GM21528 (cell line): ENCODE measurements at regions not wholly inside any gene's neighbourhood (a gene's known extent, or its start where the extent isn't known, plus 50 kb on each side); places are given as distances from the start of the nearest gene placed in this dataset.

Source experiments
- ATAC-seq: cut with Tn5 transposase; IDR thresholded peaks from one replicate; pipeline ENCODE4 v1.9.1; 2021; ENCODE audit warnings: mild to moderate bottlenecking, moderate library complexity; ENCODE audit not compliant: unreplicated experiment, low FRiP score

GRCh38 chr9:26205261-26205660 is 527.0 kb upstream of the TUSC1 start:
- no peak for ATAC-seq

GRCh38 chr9:26193237-26193636 is 515.0 kb upstream of the TUSC1 start:
- no peak for ATAC-seq

- no peak for ATAC-seq
Observed at GRCh38 chr9:26191711-26192110, 513.5 kb upstream of the TUSC1 start.

- no peak for ATAC-seq
Observed at GRCh38 chr9:26181836-26182235, 503.6 kb upstream of the TUSC1 start.

GRCh38 chr9:26176628-26177027 is 498.4 kb upstream of the TUSC1 start:
- ATAC-seq = no peak

- no peak for ATAC-seq
Observed at GRCh38 chr9:26175264-26175663, 497.0 kb upstream of the TUSC1 start.

GRCh38 chr9:26172301-26172700 is 494.1 kb upstream of the TUSC1 start:
- ATAC-seq = no peak

GRCh38 chr9:26171691-26172090 is 493.4 kb upstream of the TUSC1 start:
- no peak for ATAC-seq

GRCh38 chr9:26170190-26170589 is 491.9 kb upstream of the TUSC1 start:
- no peak for ATAC-seq

- no peak for ATAC-seq
Observed at GRCh38 chr9:26169708-26170107, 491.5 kb upstream of the TUSC1 start.

GRCh38 chr9:26166537-26166936 is 488.3 kb upstream of the TUSC1 start:
- ATAC-seq = no peak

- ATAC-seq = no peak
Observed at GRCh38 chr9:26165426-26165825, 487.2 kb upstream of the TUSC1 start.

- ATAC-seq = no peak
Observed at GRCh38 chr9:26163931-26164330, 485.7 kb upstream of the TUSC1 start.

- no peak for ATAC-seq
Observed at GRCh38 chr9:26159575-26160392, 481.5 kb upstream of the TUSC1 start.

- no peak for ATAC-seq
Observed at GRCh38 chr9:26158631-26159150, 480.4 kb upstream of the TUSC1 start.

- no peak for ATAC-seq
Observed at GRCh38 chr9:26157411-26157810, 479.2 kb upstream of the TUSC1 start.

GRCh38 chr9:26152350-26152749 is 474.1 kb upstream of the TUSC1 start:
- no peak for ATAC-seq

- ATAC-seq = no peak
Observed at GRCh38 chr9:26148128-26148527, 469.9 kb upstream of the TUSC1 start.

- no peak for ATAC-seq
Observed at GRCh38 chr9:26145938-26146337, 467.7 kb upstream of the TUSC1 start.

GRCh38 chr9:26142631-26143030 is 464.4 kb upstream of the TUSC1 start:
- ATAC-seq = no peak

- no peak for ATAC-seq
Observed at GRCh38 chr9:26142201-26142600, 464.0 kb upstream of the TUSC1 start.

- no peak for ATAC-seq
Observed at GRCh38 chr9:26133537-26133936, 455.3 kb upstream of the TUSC1 start.
